ENCODE measurements at regions not wholly inside any gene's neighbourhood (a gene's known extent, or its start where the extent isn't known, plus 50 kb on each side); places are given as distances from the start of the nearest gene placed in this dataset.

GRCh38 chr5:142479150-142479549, 154.3 kb upstream of the SPRY4 start:
- Histone ChIP-seq H3K4me1 (ENCODE audit: control insufficient read depth in 1 of 2, insufficient read depth in 2 of 2, low read length in 2 of 2) (no peaks in the 10 kb centered on the region), H3K9me3 (ENCODE audit: control insufficient read depth in 1 of 2, low read length in 2 of 2) (peaks cover 5 to 9% of the 10 kb centered on the region in 2 donors), H3K27me3 (ENCODE audit: control insufficient read depth in 1 of 2, insufficient read depth in 2 of 2, low read length in 2 of 2) (no peaks in the 10 kb centered on the region), H3K4me3 (ENCODE audit: low read depth in 1 of 2, low read length in 2 of 2) (no peak overlapping the region), H3K36me3 (ENCODE audit: control insufficient read depth in 1 of 2, insufficient read depth in 2 of 2, low read length in 2 of 2) (no peaks in the 10 kb centered on the region), H3K27ac (ENCODE audit: low read depth, low read length) (no peak overlapping the region), H3K9ac (ENCODE audit: low read depth in 1 of 2, low read length in 2 of 2) (no peak overlapping the region)

- H3K4me3 ChIP-seq (ENCODE audit: low read depth in 1 of 2, low read length in 2 of 2), result no peak overlapping the region
- H3K9ac ChIP-seq (ENCODE audit: low read depth in 1 of 2, low read length in 2 of 2), result no peak overlapping the region
- H3K27ac ChIP-seq (ENCODE audit: low read depth, low read length), result no peak overlapping the region
- H3K36me3 ChIP-seq (ENCODE audit: control insufficient read depth in 1 of 2, insufficient read depth in 2 of 2, low read length in 2 of 2), result no peaks in the 10 kb centered on the region
- H3K9me3 ChIP-seq (ENCODE audit: control insufficient read depth in 1 of 2, low read length in 2 of 2), result peaks cover 5 to 9% of the 10 kb centered on the region in 2 donors
- H3K4me1 ChIP-seq (ENCODE audit: control insufficient read depth in 1 of 2, insufficient read depth in 2 of 2, low read length in 2 of 2), result no peaks in the 10 kb centered on the region
- no peaks in the 10 kb centered on the region for H3K27me3 ChIP-seq (ENCODE audit: control insufficient read depth in 1 of 2, insufficient read depth in 2 of 2, low read length in 2 of 2)
Observed at GRCh38 chr5:142478113-142478512, 153.3 kb upstream of the SPRY4 start.

GRCh38 chr5:142475102-142475513, 150.3 kb upstream of the SPRY4 start:
- Histone ChIP-seq H3K36me3 (ENCODE audit: control insufficient read depth in 1 of 2, insufficient read depth in 2 of 2, low read length in 2 of 2) (no peaks in the 10 kb centered on the region), H3K4me1 (ENCODE audit: control insufficient read depth in 1 of 2, insufficient read depth in 2 of 2, low read length in 2 of 2) (no peaks in the 10 kb centered on the region), H3K9ac (ENCODE audit: low read depth in 1 of 2, low read length in 2 of 2) (no peak overlapping the region), H3K27ac (ENCODE audit: low read depth, low read length) (no peak overlapping the region), H3K9me3 (ENCODE audit: control insufficient read depth in 1 of 2, low read length in 2 of 2) (peaks cover 5 to 9% of the 10 kb centered on the region in 2 donors), H3K27me3 (ENCODE audit: control insufficient read depth in 1 of 2, insufficient read depth in 2 of 2, low read length in 2 of 2) (no peaks in the 10 kb centered on the region), H3K4me3 (ENCODE audit: low read depth in 1 of 2, low read length in 2 of 2) (no peak overlapping the region)

GRCh38 chr5:142474431-142475094, 149.7 kb upstream of the SPRY4 start:
- no peaks in the 10 kb centered on the region for H3K4me1 ChIP-seq (ENCODE audit: control insufficient read depth in 1 of 2, insufficient read depth in 2 of 2, low read length in 2 of 2)
- H3K27me3 ChIP-seq (ENCODE audit: control insufficient read depth in 1 of 2, insufficient read depth in 2 of 2, low read length in 2 of 2), result no peaks in the 10 kb centered on the region
- H3K9ac ChIP-seq (ENCODE audit: low read depth in 1 of 2, low read length in 2 of 2), result no peak overlapping the region
- H3K4me3 ChIP-seq (ENCODE audit: low read depth in 1 of 2, low read length in 2 of 2), result no peak overlapping the region
- no peaks in the 10 kb centered on the region for H3K36me3 ChIP-seq (ENCODE audit: control insufficient read depth in 1 of 2, insufficient read depth in 2 of 2, low read length in 2 of 2)
- H3K27ac ChIP-seq (ENCODE audit: low read depth, low read length), result no peak overlapping the region
- peaks cover 5 to 9% of the 10 kb centered on the region in 2 donors for H3K9me3 ChIP-seq (ENCODE audit: control insufficient read depth in 1 of 2, low read length in 2 of 2)

- Histone ChIP-seq H3K9me3 (ENCODE audit: control insufficient read depth in 1 of 2, low read length in 2 of 2) (no peaks in the 10 kb centered on the region), H3K4me1 (ENCODE audit: control insufficient read depth in 1 of 2, insufficient read depth in 2 of 2, low read length in 2 of 2) (no peaks in the 10 kb centered on the region), H3K4me3 (ENCODE audit: low read depth in 1 of 2, low read length in 2 of 2) (no peak overlapping the region), H3K27ac (ENCODE audit: low read depth, low read length) (no peak overlapping the region), H3K36me3 (ENCODE audit: control insufficient read depth in 1 of 2, insufficient read depth in 2 of 2, low read length in 2 of 2) (no peaks in the 10 kb centered on the region), H3K27me3 (ENCODE audit: control insufficient read depth in 1 of 2, insufficient read depth in 2 of 2, low read length in 2 of 2) (no peaks in the 10 kb centered on the region), H3K9ac (ENCODE audit: low read depth in 1 of 2, low read length in 2 of 2) (no peak overlapping the region)
Observed at GRCh38 chr5:142473038-142473437, 148.2 kb upstream of the SPRY4 start.

GRCh38 chr5:142472306-142472951, 147.6 kb upstream of the SPRY4 start:
- no peaks in the 10 kb centered on the region for H3K4me1 ChIP-seq (ENCODE audit: control insufficient read depth in 1 of 2, insufficient read depth in 2 of 2, low read length in 2 of 2)

GRCh38 chr5:142466195-142466971, 141.6 kb upstream of the SPRY4 start:
- Histone ChIP-seq H3K4me3 (ENCODE audit: low read depth in 1 of 2, low read length in 2 of 2) (no peak overlapping the region), H3K36me3 (ENCODE audit: control insufficient read depth in 1 of 2, insufficient read depth in 2 of 2, low read length in 2 of 2) (no peaks in the 10 kb centered on the region), H3K27ac (ENCODE audit: low read depth, low read length) (no peak overlapping the region), H3K9ac (ENCODE audit: low read depth in 1 of 2, low read length in 2 of 2) (no peak overlapping the region), H3K27me3 (ENCODE audit: control insufficient read depth in 1 of 2, insufficient read depth in 2 of 2, low read length in 2 of 2) (no peaks in the 10 kb centered on the region), H3K4me1 (ENCODE audit: control insufficient read depth in 1 of 2, insufficient read depth in 2 of 2, low read length in 2 of 2) (peaks cover 0 to 4% of the 10 kb centered on the region in 2 donors), H3K9me3 (ENCODE audit: control insufficient read depth in 1 of 2, low read length in 2 of 2) (no peaks in the 10 kb centered on the region)

More at GRCh38 chr5:142472306-142472951, 147.6 kb upstream of the SPRY4 start:
- no peaks in the 10 kb centered on the region for H3K27me3 ChIP-seq (ENCODE audit: control insufficient read depth in 1 of 2, insufficient read depth in 2 of 2, low read length in 2 of 2)
- H3K4me3 ChIP-seq (ENCODE audit: low read depth in 1 of 2, low read length in 2 of 2), result no peak overlapping the region
- no peaks in the 10 kb centered on the region for H3K36me3 ChIP-seq (ENCODE audit: control insufficient read depth in 1 of 2, insufficient read depth in 2 of 2, low read length in 2 of 2)
- no peak overlapping the region for H3K27ac ChIP-seq (ENCODE audit: low read depth, low read length)
- no peak overlapping the region for H3K9ac ChIP-seq (ENCODE audit: low read depth in 1 of 2, low read length in 2 of 2)
- no peaks in the 10 kb centered on the region for H3K9me3 ChIP-seq (ENCODE audit: control insufficient read depth in 1 of 2, low read length in 2 of 2)

- Histone ChIP-seq H3K9ac (ENCODE audit: low read depth in 1 of 2, low read length in 2 of 2) (no peak overlapping the region), H3K4me1 (ENCODE audit: control insufficient read depth in 1 of 2, insufficient read depth in 2 of 2, low read length in 2 of 2) (peaks cover 0 to 4% of the 10 kb centered on the region in 2 donors), H3K27me3 (ENCODE audit: control insufficient read depth in 1 of 2, insufficient read depth in 2 of 2, low read length in 2 of 2) (no peaks in the 10 kb centered on the region), H3K27ac (ENCODE audit: low read depth, low read length) (no peak overlapping the region), H3K36me3 (ENCODE audit: control insufficient read depth in 1 of 2, insufficient read depth in 2 of 2, low read length in 2 of 2) (no peaks in the 10 kb centered on the region), H3K9me3 (ENCODE audit: control insufficient read depth in 1 of 2, low read length in 2 of 2) (no peaks in the 10 kb centered on the region), H3K4me3 (ENCODE audit: low read depth in 1 of 2, low read length in 2 of 2) (no peak overlapping the region)
Observed at GRCh38 chr5:142465476-142465875, 140.7 kb upstream of the SPRY4 start.

- H3K4me1 ChIP-seq (ENCODE audit: control insufficient read depth in 1 of 2, insufficient read depth in 2 of 2, low read length in 2 of 2), result peaks cover 0 to 4% of the 10 kb centered on the region in 2 donors
- H3K27ac ChIP-seq (ENCODE audit: low read depth, low read length), result no peak overlapping the region
- H3K9ac ChIP-seq (ENCODE audit: low read depth in 1 of 2, low read length in 2 of 2), result no peak overlapping the region
- no peaks in the 10 kb centered on the region for H3K27me3 ChIP-seq (ENCODE audit: control insufficient read depth in 1 of 2, insufficient read depth in 2 of 2, low read length in 2 of 2)
- H3K4me3 ChIP-seq (ENCODE audit: low read depth in 1 of 2, low read length in 2 of 2), result no peak overlapping the region
- H3K9me3 ChIP-seq (ENCODE audit: control insufficient read depth in 1 of 2, low read length in 2 of 2), result no peaks in the 10 kb centered on the region
- H3K36me3 ChIP-seq (ENCODE audit: control insufficient read depth in 1 of 2, insufficient read depth in 2 of 2, low read length in 2 of 2), result no peaks in the 10 kb centered on the region
Observed at GRCh38 chr5:142463904-142464303, 139.1 kb upstream of the SPRY4 start.

- peaks cover 0 to 2% of the 10 kb centered on the region in 2 donors for H3K4me1 ChIP-seq (ENCODE audit: control insufficient read depth in 1 of 2, insufficient read depth in 2 of 2, low read length in 2 of 2)
- H3K27me3 ChIP-seq (ENCODE audit: control insufficient read depth in 1 of 2, insufficient read depth in 2 of 2, low read length in 2 of 2), result no peaks in the 10 kb centered on the region
- no peak overlapping the region for H3K27ac ChIP-seq (ENCODE audit: low read depth, low read length)
- no peaks in the 10 kb centered on the region for H3K36me3 ChIP-seq (ENCODE audit: control insufficient read depth in 1 of 2, insufficient read depth in 2 of 2, low read length in 2 of 2)
- H3K9ac ChIP-seq (ENCODE audit: low read depth in 1 of 2, low read length in 2 of 2), result no peak overlapping the region
- no peak overlapping the region for H3K4me3 ChIP-seq (ENCODE audit: low read depth in 1 of 2, low read length in 2 of 2)
- no peaks in the 10 kb centered on the region for H3K9me3 ChIP-seq (ENCODE audit: control insufficient read depth in 1 of 2, low read length in 2 of 2)
Observed at GRCh38 chr5:142461028-142461590, 136.3 kb upstream of the SPRY4 start.

Data from duodenal mucosa (tissue), 2 donors.